Activated CD4-positive, alpha-beta T cell treated with anti-CD3 and anti-CD28 coated beads, Interleukin-2, Interleukin-6, amounts not matched to agents 100 ng/mL and 50 ng/mL, durations not matched to agents 16 hours and 8 hours (primary cell): ENCODE measurements at regions not wholly inside any gene's neighbourhood (a gene's known extent, or its start where the extent isn't known, plus 50 kb on each side); places are given as distances from the start of the nearest gene placed in this dataset.

Experiments used
- DNase-seq: peaks from one replicate; pipeline ENCODE4 v3.0.0-alpha.2; 2020

DNA sequence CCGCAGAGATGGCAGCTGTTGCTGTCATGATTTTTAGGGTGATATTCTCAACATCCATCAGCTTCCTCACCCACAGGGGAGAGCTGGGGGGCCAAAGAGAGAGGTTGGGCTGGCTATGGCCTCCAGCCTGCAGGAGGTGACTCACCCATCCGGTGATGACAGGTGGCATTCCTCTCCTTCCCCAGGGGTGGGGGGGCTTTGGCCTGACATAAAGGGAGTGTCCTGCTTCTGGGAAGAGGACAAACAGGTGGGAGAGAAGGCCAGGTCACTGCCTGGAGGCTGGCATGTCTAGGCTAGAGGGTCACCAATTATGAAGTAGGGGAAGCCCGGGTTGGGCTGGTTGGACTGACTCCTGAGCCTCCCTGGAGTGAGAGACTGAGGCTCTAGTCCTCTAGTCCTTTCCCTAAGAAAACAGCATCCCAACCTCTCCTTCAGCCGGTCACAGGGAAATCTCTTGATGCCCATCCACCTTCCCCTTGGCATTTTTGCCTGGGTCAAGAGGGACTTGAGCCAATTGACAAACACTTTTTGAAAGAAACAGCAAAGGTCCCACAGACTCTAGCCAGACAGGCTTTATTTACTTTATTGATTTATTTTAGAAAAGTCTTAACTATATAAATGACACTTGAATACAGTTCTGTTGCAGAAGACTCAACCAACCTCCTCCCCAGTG lies 79.8 kb upstream of the ZNF716 start:
- no peak for DNase-seq

DNA sequence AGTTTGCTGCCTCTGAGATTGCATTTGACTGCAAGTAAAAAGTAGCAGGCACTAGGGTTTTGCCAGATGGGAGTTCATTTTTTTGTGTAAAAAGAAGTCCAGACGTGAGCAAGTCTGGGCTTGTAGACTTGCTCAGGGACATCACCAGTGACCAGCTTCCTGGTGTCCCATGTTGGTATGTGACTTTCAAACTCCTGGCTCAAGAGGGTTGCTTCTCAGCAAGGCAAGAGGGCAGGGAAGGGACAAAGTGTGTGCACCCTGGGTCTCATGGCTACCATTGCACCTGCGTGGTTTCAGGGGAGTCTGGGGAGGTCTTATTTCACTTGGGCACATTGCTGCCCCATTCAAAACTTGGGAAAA lies 79.3 kb upstream of the ZNF716 start:
- no peak for DNase-seq

DNA sequence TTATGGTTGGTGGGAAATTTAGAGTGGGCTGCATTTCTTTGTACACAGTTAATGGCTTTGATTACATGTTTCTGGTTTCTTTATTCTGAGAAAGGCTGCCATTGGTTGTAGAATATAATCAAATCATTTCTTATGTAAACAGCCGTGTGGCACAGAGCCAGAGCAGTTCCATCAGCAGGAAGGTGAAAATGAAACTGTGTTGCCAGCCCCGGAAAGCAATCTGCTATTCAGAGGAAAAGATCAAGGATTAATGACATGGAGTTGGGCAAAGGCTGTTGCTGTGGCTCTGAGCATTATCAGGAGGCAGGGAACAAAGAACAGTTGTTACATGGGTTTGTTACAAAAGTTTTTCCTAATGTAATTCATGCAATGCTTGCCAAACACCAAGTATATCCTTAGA lies 74.2 kb upstream of the ZNF716 start:
- DNase-seq, result no peak

DNA sequence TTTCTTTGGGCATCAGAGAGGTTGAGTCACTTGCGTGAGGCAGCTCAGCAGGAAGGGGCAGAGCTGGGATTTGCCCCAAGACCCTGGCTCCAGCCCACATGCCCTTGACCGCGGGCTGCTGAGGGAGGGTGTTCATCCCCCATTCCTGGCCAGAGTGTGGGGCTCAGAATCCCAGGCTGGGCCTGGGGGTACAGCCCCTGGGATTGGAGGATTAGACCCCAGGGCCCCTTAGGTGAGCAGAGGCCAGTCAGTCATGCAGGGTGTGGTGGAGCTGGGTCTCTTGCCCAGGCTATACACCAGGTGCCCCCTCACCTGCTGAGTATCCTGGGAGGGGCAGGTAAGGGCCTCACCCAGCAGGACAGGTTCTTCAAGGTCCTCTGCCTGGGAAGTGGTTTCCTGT lies 68.4 kb upstream of the ZNF716 start:
- DNase-seq, result no peak

DNA sequence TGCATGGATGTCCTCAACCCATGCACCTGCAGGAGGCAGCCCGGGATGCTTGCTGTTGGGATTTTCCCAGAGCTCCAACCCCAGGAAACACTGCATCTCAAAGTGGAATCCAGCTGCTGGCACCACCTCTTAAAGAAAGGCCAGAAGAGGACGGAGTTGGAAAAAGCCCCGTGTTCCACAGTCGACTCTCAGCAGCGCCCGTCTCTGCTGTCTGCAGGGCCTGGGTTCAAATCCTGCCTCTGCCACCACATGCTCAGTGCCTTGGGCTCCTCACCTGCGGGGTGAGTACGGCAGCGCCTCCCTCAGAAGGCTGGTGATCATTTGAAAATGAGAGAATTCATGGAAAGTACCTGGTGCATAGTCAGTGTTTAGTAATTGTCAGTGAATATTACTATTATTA lies 65.6 kb upstream of the ZNF716 start:
- no peak for DNase-seq

DNA sequence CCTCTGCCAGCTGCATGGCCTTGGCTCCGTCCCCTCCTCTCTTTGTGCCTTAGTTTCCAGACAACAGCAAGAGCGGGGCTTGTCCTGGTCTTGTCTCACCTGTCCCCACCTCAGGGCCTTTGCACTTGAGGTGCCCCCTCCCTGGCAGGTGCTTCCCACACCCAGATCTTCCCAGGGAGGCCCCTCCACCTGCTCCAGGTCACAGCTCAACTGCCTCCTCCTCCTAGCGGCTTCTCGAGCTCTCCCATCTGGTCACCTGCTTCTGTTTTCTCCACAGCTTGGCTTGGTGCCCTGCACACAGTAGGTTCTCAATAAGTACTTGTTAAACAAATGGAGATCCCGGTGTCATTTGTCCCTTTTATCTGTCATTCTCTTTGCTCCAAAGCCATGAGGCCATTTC lies 64.3 kb upstream of the ZNF716 start:
- DNase-seq, result no peak

DNA sequence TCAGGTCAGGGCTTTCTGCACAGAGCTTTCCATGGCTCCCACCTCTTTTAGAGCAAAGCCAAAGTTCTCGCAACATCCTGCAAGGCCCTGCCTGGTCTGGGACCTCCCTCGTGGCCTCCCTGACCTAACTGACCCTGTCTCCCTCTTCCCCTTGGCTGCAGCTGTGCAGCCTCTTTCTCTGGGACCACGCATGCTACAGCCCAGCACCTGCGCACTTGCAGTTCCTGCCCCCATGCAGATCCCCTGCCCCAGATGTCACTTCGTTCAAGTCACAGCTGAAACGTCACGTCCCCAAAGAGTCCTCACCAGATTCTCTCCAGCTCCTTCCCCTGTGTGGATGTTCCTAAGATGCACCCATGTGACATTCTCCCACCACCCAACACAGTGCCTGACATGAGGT lies 61.2 kb upstream of the ZNF716 start:
- no peak for DNase-seq

DNA sequence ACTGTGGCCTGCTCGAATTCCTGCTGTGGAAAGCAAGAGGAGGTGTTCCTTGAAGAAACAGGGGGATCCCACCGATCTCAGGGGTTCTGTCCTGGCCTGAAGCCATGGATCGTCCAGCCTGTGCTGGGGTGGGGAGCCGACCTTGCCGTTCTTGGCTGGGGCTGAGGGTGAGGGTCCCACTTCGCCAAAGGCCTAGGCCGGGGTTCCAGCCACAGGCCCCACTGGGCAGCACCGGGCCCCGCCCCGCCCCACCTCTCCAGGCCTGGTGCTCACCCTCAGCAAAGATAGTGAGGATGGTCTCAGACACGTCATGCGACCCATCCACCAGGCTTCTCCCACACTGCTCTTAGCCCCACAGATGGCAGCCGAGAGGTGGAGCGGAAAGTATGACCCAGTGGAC lies 51.4 kb upstream of the ZNF716 start:
- DNase-seq, result no peak

DNA sequence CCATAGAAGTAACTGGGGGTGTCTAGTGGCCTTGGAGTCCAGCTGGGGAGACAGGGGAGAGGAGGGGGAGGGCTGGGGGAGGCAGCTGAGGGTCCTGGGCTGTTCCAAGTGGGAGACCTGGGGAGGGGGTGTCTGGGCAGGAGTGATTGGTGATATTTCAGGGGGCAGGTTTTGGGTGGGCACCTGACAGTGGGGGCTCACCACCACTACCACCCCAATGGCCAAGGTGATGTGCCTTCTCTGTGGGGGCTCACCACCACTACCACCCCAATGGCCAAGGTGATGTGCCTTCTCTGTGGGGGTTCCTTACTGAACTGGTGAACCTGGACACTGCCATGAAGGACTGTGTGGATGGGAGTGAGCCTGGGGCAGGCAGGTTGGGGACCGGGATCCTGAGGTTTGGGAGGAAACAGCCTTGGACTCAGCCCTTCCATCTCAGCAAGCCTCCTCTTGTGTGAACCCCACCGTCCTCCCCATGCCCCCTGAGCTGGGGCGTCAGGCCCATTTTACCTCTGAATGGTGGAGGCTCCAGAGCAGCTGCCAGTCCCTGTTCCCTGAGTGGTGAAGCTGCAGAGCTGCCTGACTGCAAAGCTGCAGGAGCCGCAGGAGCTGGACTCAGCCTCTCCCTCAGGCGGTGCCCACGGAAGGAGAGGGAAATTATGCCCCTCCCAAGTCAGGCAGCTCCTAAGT lies 50.6 kb upstream of the ZNF716 start:
- no peak for DNase-seq

DNA sequence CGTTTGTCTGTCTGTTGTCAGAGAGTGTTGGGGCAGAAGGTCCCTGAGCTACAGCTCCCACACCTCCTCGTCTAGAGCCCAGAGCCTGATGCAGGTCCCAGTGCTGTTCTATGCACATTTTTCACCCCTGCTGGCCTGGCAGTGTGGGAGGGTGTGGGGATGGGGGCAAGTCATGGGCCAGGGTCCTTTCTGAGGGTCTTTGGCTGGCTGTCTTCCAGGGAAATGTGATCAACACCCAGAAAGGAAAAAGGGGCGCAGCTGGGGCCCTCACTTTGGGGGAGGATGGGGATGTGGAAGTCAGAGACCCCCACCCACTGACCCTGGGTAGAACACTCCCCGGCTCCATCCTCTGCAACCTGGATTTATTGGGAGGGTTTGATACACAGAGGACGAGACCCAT lies 50.0 kb upstream of the ZNF716 start:
- DNase-seq, result no peak
